Right atrium auricular region (tissue), 2 donors: ENCODE measurements at regions not wholly inside any gene's neighbourhood (a gene's known extent, or its start where the extent isn't known, plus 50 kb on each side); places are given as distances from the start of the nearest gene placed in this dataset.
"Not testable (repeated sequence)": the region's sequence is repeated elsewhere in the genome, so short reads cannot be mapped to it uniquely, and the experiment has no call there.

Experiments used
- DNase-seq: peaks from one replicate; pipeline ENCODE4 v3.0.0-alpha.2; 2019; ENCODE audit warnings: low spot score
- H3K27ac ChIP-seq, 2 donors: fragments of 200-600 bp; sonication (generic); 1 replicate in 1 of 2; 2 replicates in 1 of 2; pipeline ENCODE4 v1.5.1; 2016 to 2019
- H3K27me3 ChIP-seq, 2 donors: fragments of 200-600 bp; sonication (generic); one replicate each; pipeline versions ENCODE4 v1.5.1 to v1.6.0; 2017 to 2019
- H3K36me3 ChIP-seq: fragments of 200-600 bp; sonication (generic); one replicate; pipeline ENCODE4 v1.5.1; 2016
- H3K4me1 ChIP-seq, 2 donors: fragments of 200-600 bp; sonication (generic); one replicate each; pipeline versions ENCODE4 v1.5.1 to v1.6.0; 2017 to 2019
- H3K4me3 ChIP-seq, 2 donors: fragments of 200-600 bp; sonication (generic); 1 replicate in 1 of 2; 2 replicates in 1 of 2; pipeline ENCODE4 v1.5.1; 2017 to 2019; ENCODE audit warnings: mild to moderate bottlenecking in 1 of 2, moderate library complexity in 1 of 2
- H3K9me3 ChIP-seq, 2 donors: fragments of 200-600 bp; sonication (generic); one replicate each; pipeline ENCODE4 v1.5.1; 2019
- CTCF ChIP-seq, 2 donors: fragments of 200-600 bp; sonication (generic); IDR thresholded peaks; one replicate each; pipeline ENCODE4 v1.5.1; 2019; ENCODE audit warnings: antibody characterized with exemption in 2 of 2

- Histone ChIP-seq H3K4me1 (peaks cover 0 to 18% of the 10 kb centered on the region in 2 donors), H3K9me3 (no peaks in the 10 kb centered on the region), H3K27ac (peak overlapping the region; percentile 18 to 84), H3K36me3 (no peaks in the 10 kb centered on the region), H3K4me3 (no peak overlapping the region), H3K27me3 (no peaks in the 10 kb centered on the region)
- TF ChIP-seq CTCF (IDR thresholded peaks at IDR 0.05), result no peak
- no peak for DNase-seq
These were observed 398.2 kb downstream of the NFIB start for GRCh38 chr9:13915591-13916301.

- no peak for DNase-seq
- Histone ChIP-seq H3K4me3 (no peak overlapping the region), H3K9me3 (no peaks in the 10 kb centered on the region), H3K27me3 (no peaks in the 10 kb centered on the region), H3K4me1 (peaks cover 0 to 12% of the 10 kb centered on the region in 2 donors), H3K36me3 (no peaks in the 10 kb centered on the region), H3K27ac (peak overlapping the region; percentile 18 to 84)
- TF ChIP-seq CTCF (IDR thresholded peaks at IDR 0.05), result no peak
These were observed 398.8 kb downstream of the NFIB start for GRCh38 chr9:13915131-13915530.

- H3K4me3 ChIP-seq, result no peak overlapping the region
- DNase-seq, result no peak
- H3K27me3 ChIP-seq, result no peaks in the 10 kb centered on the region
- no peaks in the 10 kb centered on the region for H3K36me3 ChIP-seq
- no peak for TF ChIP-seq CTCF (IDR thresholded peaks at IDR 0.05)
- H3K27ac ChIP-seq, result no peak overlapping the region
- H3K9me3 ChIP-seq, result peaks cover 0 to 8% of the 10 kb centered on the region in 2 donors
- peaks cover 0 to 12% of the 10 kb centered on the region in 2 donors for H3K4me1 ChIP-seq
These were observed 402.5 kb downstream of the NFIB start for GRCh38 chr9:13911473-13911872.

GRCh38 chr9:13907842-13908241, 406.1 kb downstream of the NFIB start:
- not testable (repeated sequence) for H3K4me3 ChIP-seq, H3K9me3 ChIP-seq, H3K4me1 ChIP-seq, H3K36me3 ChIP-seq, H3K27me3 ChIP-seq, DNase-seq, H3K27ac ChIP-seq

- TF ChIP-seq CTCF (IDR thresholded peaks at IDR 0.05), result no peak
- no peak for DNase-seq
- Histone ChIP-seq H3K27me3 (no peaks in the 10 kb centered on the region), H3K4me1 (peaks cover 0 to 17% of the 10 kb centered on the region in 2 donors), H3K27ac (no peak overlapping the region), H3K4me3 (no peak overlapping the region), H3K36me3 (no peaks in the 10 kb centered on the region), H3K9me3 (peaks cover 0 to 9% of the 10 kb centered on the region in 2 donors)
These were observed 409.2 kb downstream of the NFIB start for GRCh38 chr9:13904746-13905145.

- no peak overlapping the region for H3K27ac ChIP-seq
- no peak for TF ChIP-seq CTCF (IDR thresholded peaks at IDR 0.05)
- no peak for DNase-seq
These were observed 409.6 kb downstream of the NFIB start for GRCh38 chr9:13904311-13904710.

More at GRCh38 chr9:13904311-13904710, 409.6 kb downstream of the NFIB start:
- no peak overlapping the region for H3K4me3 ChIP-seq
- no peaks in the 10 kb centered on the region for H3K36me3 ChIP-seq
- H3K4me1 ChIP-seq, result peaks cover 0 to 22% of the 10 kb centered on the region in 2 donors
- peaks cover 0 to 9% of the 10 kb centered on the region in 2 donors for H3K9me3 ChIP-seq
- no peaks in the 10 kb centered on the region for H3K27me3 ChIP-seq
